ENCODE measurements at regions not wholly inside any gene's neighbourhood (a gene's known extent, or its start where the extent isn't known, plus 50 kb on each side); places are given as distances from the start of the nearest gene placed in this dataset.

DNA sequence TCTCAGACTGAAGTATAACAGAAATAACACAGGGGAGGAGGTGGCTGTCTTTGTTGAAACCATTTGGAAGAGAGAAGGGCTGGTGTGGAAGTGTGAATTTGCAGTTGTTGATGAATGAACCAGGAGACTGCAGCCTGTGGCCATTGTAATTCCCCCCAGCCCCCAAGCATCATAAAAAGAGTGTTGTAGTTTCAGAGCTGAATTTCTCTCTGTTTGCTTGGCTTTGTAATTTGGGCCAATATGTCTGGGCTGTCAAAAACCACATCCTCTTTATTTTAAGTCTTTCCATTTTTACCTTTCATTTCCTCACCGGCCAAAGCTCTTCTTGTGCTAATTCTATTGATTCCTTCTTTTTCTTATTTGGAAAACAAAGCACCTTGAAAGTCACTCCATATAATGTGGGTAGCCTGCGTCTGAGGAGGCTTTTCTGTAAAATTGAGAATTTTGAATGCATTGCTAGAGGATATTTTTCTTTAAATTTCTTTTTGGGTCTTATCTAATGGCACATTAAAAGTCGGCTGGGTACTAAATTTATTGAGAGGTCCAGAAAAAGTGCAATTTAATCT lies 383.3 kb downstream of the OSTF1 start:
- Histone ChIP-seq H2BK15ac (ENCODE audit: low read depth, low read length) (no peak overlapping the region), H3T11ph (ENCODE audit: low read length) (no peak overlapping the region), H4K20me1 (ENCODE audit: control insufficient read depth, insufficient read depth, insufficient read length) (no peaks in the 10 kb centered on the region), H2BK5ac (ENCODE audit: insufficient read length, low read length) (no peak overlapping the region), H3K14ac (ENCODE audit: insufficient read depth, low read length) (no peak overlapping the region), H3K23ac (ENCODE audit: insufficient read length, low read depth, low read length) (no peak overlapping the region), H3K79me1 (ENCODE audit: insufficient read depth, low read depth, low read length, poor library complexity, severe bottlenecking) (no peaks in the 10 kb centered on the region), H4K8ac (replicated peaks; ENCODE audit: insufficient read length, low read depth, low read length) (no peak overlapping the region), H3K27me3 (ENCODE audit: insufficient read depth, low read length) (no peaks in the 10 kb centered on the region), H2AK5ac (ENCODE audit: insufficient read length, low read length) (no peak overlapping the region), H2BK12ac (ENCODE audit: insufficient read length, low read depth, low read length) (no peak overlapping the region), H3K4me1 (ENCODE audit: insufficient read depth, low read length) (peaks cover 9% of the 10 kb centered on the region; the same call in 1 of the 2 replicates), H2AFZ (ENCODE audit: low read length) (no peak overlapping the region), H3K4me2 (ENCODE audit: insufficient read depth, insufficient read length, low read length) (peak overlapping the region; percentile 31), H2BK120ac (ENCODE audit: low read depth, low read length, poor library complexity, severe bottlenecking) (no peak overlapping the region), H3K56ac (ENCODE audit: insufficient read length, low read depth, low read length) (no peak overlapping the region), H4K91ac (ENCODE audit: insufficient read length, low read depth, low read length) (no peak overlapping the region), H3K23me2 (ENCODE audit: insufficient read length, low read depth, low read length, poor library complexity, severe bottlenecking) (no peaks in the 10 kb centered on the region), H2BK20ac (ENCODE audit: low read depth, low read length, poor library complexity, severe bottlenecking) (no peak overlapping the region), H3K9ac (ENCODE audit: extremely low read depth, insufficient read length, low read length) (no peak overlapping the region), H3K79me2 (ENCODE audit: insufficient read depth, low read length) (no peaks in the 10 kb centered on the region), H3K18ac (ENCODE audit: insufficient read length, low read depth, low read length) (no peak overlapping the region), H3K4ac (ENCODE audit: low read depth, low read length) (no peak overlapping the region), H3K9me3 (ENCODE audit: control insufficient read depth, low read depth, low read length) (no peaks in the 10 kb centered on the region), H3K27ac (ENCODE audit: insufficient read length, low read depth, low read length) (peak overlapping the region; percentile 95), H4K5ac (ENCODE audit: insufficient read length, low read depth, low read length) (no peak overlapping the region)
- no peak for DNase-seq
- peak overlapping the region; percentile 1 to 13; a peak in 1 of 5 replicates for H3K4me3 Mint-ChIP-seq
- no CpG with 5 or more reads among the region's 3 CpGs for whole genome bisulfite sequencing (ENCODE audit: extremely low coverage, insufficient read length, low lambda C conversion rate)
- H3K36me3 Mint-ChIP-seq (ENCODE audit: insufficient read depth in 1 of 3, low read depth in 3 of 3), result peaks cover 0 to 1% (median 1%) of the 10 kb centered on the region in 3 experiments; a peak in 2 of 7 replicates
- H3K4me1 Mint-ChIP-seq, result peaks cover 27 to 37% of the 10 kb centered on the region in 2 experiments
- H3K27me3 Mint-ChIP-seq (ENCODE audit: low read depth), result no peaks in the 10 kb centered on the region; the same call in 1 of the 2 replicates
- TF ChIP-seq CTCF (conservative IDR thresholded peaks at IDR 0.05), result no peak
- H3K27ac Mint-ChIP-seq, result peak overlapping the region; percentile 88 to 94 (median 92)
- H3K9me3 Mint-ChIP-seq, result no peaks in the 10 kb centered on the region; a peak in 1 of 5 replicates

Measured in H9 (cell line).